ENCODE measurements at regions not wholly inside any gene's neighbourhood (a gene's known extent, or its start where the extent isn't known, plus 50 kb on each side); places are given as distances from the start of the nearest gene placed in this dataset.

DNA sequence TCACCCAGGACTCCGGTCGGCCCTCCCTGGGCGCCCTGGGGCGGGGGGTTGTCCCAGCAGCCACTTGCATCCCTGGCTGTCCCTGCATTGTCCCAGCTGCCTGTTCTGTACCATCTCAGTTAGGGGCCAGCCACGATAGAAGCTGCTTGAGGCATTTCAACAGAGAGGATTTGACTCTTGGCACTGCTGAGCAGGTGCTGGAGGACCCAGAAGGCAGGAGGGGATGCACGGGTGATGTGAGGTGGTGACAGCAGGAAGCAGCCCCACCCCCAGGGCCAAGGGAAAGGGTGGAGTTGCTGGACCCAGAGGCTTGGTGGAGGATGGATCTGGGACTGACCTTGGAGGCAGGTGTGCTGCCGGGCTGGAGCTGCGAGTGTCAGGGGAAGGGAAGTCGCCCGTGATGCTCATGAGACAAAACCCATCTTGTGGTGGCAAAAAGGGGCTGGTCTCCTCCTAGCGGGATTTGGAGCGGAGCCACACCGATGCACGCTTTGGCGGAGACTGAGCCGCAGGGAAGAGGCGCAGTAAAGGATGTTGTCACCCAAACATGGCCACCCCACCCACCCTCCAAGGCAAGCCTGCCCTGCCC lies 188.0 kb upstream of the GSE1 start (continued):
- TF ChIP-seq CENPX (CRISPR knock-in tag; IDR thresholded peaks at IDR 0.05), result no peak

DNA sequence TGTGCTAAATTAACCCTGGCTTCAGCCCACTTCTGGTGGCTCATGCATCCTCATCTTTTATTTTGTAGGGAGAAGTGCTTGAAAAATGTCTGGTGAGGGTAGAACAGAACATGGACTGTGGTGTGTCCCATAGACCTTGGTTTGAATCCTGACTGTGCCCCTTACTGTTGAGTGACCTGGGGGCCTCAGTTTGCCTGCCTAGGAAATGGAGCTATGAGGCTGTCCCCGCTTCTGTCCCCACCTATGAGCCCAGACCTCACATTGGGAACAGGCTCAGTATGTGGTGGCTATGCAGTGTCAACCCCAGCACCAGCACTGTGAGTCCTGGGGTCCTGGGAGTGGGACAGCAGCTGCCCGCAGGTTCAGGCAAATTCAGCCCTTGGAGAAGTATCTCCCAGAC lies 186.3 kb upstream of the GSE1 start:
- Histone ChIP-seq H2AFZ (ENCODE audit: low read length) (no peak overlapping the region), H3K27ac (ENCODE audit: extremely low read length, insufficient read depth, low read length) (no peak overlapping the region), H3K9me3 (ENCODE audit: low read length) (no peaks in the 10 kb centered on the region), H3K9ac (ENCODE audit: insufficient read depth, low read depth, low read length) (no peak overlapping the region), H4K20me1 (ENCODE audit: insufficient read depth, low read length) (peaks cover 21% of the 10 kb centered on the region), H3K4me1 (ENCODE audit: insufficient read depth, low read length) (peaks cover 20% of the 10 kb centered on the region), H3K4me2 (ENCODE audit: low read depth, low read length) (no peak overlapping the region), H3K36me3 (replicated peaks in 1 of 2; ENCODE audit: control insufficient read depth in 1 of 2, insufficient read depth in 2 of 2, low read length in 2 of 2) (no peaks in the 10 kb centered on the region), H3K79me2 (ENCODE audit: insufficient read depth, low read length) (no peaks in the 10 kb centered on the region), H3K4me3 (replicated peaks in 1 of 3; ENCODE audit: insufficient read depth in 1 of 3, low read depth in 2 of 3, low read length in 3 of 3) (no peak overlapping the region), H3K27me3 (ENCODE audit: control insufficient read depth in 1 of 2, insufficient read depth in 2 of 2, low read length in 2 of 2) (peaks cover 14 to 30% of the 10 kb centered on the region in 2 experiments; a peak in 4 of 5 replicates)
- intact Hi-C loops (cut with micrococcal nuclease; ENCODE audit: unreplicated experiment), result no loop called here
- WGBS (ENCODE audit: low lambda C conversion rate), result 86% methylated on average over 1 of the region's 2 CpGs
- no peak for ATAC-seq
- ChIA-PET CTCF (ENCODE audit: low intra/inter-chr PET ratio, low total read pairs) (no interaction called here), POLR2A (no interaction called here)
- in situ Hi-C loops (cut with HindIII; ENCODE audit: extremely low pct_ligation_motif_present, low pct_unique_long_range_greater_than_20kb), result no loop called here
- no peak for FAIRE-seq
- TF ChIP-seq MED13 (CRISPR knock-in tag; IDR thresholded peaks at IDR 0.05), result no peak
- peak; percentile 75 for TF ChIP-seq ZNF629 (CRISPR knock-in tag; conservative IDR thresholded peaks at IDR 0.05)
- BruUV-seq (replicated peaks), result no TSS peak
- no peak for DNase-seq (ENCODE audit: low spot score)

DNA sequence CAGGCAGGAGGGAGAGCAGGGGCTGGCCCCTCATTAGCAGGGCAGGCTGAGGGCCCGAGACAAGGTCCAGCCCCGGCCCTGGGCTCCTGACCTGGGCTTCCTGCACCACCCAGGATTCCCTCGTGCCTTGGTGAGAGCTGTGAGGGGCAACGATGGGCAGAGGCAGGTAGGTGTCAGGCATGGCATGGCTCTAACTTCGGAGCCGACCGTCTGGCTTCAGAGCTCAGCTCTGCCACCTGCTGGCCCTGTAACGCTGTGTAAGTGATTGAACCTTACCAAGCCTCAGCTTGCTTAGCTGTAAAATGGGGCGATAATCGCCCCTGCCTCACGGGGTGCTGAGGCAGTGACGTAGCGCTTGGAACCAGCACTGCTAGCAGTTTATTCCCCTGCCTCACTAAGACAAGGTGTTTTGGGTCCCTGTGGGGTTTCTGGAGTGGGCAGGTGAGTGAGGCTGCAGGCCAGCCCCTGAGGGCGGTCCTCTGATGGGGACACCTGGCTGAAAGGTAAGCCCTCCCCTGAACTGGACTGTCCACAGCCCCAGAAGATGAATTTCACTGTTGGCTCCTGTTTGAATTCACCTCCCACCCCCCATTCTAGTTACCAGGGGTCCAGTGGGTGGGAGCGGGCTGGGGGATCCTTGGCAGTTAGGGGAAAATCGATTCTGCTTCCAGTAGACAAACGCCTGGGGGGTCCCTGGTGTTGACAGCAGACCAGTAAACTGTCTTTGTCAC lies 184.8 kb upstream of the GSE1 start:
- peak; percentile 37 for ATAC-seq
- H3K79me2 ChIP-seq (ENCODE audit: insufficient read depth, low read length), result no peaks in the 10 kb centered on the region
- no peaks in the 10 kb centered on the region for H3K36me3 ChIP-seq (replicated peaks in 1 of 2; ENCODE audit: control insufficient read depth in 1 of 2, insufficient read depth in 2 of 2, low read length in 2 of 2)
- FAIRE-seq, result peak; percentile 30
- H4K20me1 ChIP-seq (ENCODE audit: insufficient read depth, low read length), result peaks cover 11% of the 10 kb centered on the region
- H3K9ac ChIP-seq (ENCODE audit: insufficient read depth, low read depth, low read length), result no peak overlapping the region
- no peak overlapping the region for H3K4me2 ChIP-seq (ENCODE audit: low read depth, low read length)
- no peak overlapping the region for H3K4me3 ChIP-seq (replicated peaks in 1 of 3; ENCODE audit: insufficient read depth in 1 of 3, low read depth in 2 of 3, low read length in 3 of 3)
- POLR2A ChIA-PET, result no interaction called here
- no peak for DNase-seq (ENCODE audit: low spot score)
- no peak overlapping the region for H3K27ac ChIP-seq (ENCODE audit: extremely low read length, insufficient read depth, low read length)
- peaks cover 5% of the 10 kb centered on the region for H3K4me1 ChIP-seq (ENCODE audit: insufficient read depth, low read length)
- CTCF ChIA-PET (ENCODE audit: low intra/inter-chr PET ratio, low total read pairs), result interaction anchor here (0.8 kb wide), 1 partner anchor 182 kb away, joined by 3 read pairs; no protein-coding TSS in a partner anchor
- BruUV-seq (replicated peaks), result no TSS peak
- in situ Hi-C loops (cut with HindIII; ENCODE audit: extremely low pct_ligation_motif_present, low pct_unique_long_range_greater_than_20kb) (no loop called here), intact Hi-C loops (cut with micrococcal nuclease; ENCODE audit: unreplicated experiment) (loop anchor here (1.0 kb wide), 1 partner anchor 43 kb away; no protein-coding TSS in a partner anchor)
- H2AFZ ChIP-seq (ENCODE audit: low read length), result no peak overlapping the region
- peaks cover 14 to 30% of the 10 kb centered on the region in 2 experiments for H3K27me3 ChIP-seq (ENCODE audit: control insufficient read depth in 1 of 2, insufficient read depth in 2 of 2, low read length in 2 of 2)
- no peaks in the 10 kb centered on the region for H3K9me3 ChIP-seq (ENCODE audit: low read length)
- WGBS (ENCODE audit: low lambda C conversion rate), result 38% methylated on average over 9 of the region's 17 CpGs
- TF ChIP-seq ZNF121 (CRISPR knock-in tag; IDR thresholded peaks at IDR 0.05) (no peak), ZNF569 (CRISPR knock-in tag; IDR thresholded peaks at IDR 0.05; ENCODE audit: borderline replicate concordance) (no peak), RXRA (CRISPR knock-in tag; IDR thresholded peaks at IDR 0.05) (0 out of 2 replicates have a peak, but pooled peaks have one; percentile 35), KDM1A (CRISPR knock-in tag; IDR thresholded peaks at IDR 0.05) (peak; percentile 93), KDM6A (CRISPR knock-in tag; IDR thresholded peaks at IDR 0.05; ENCODE audit: low read depth) (no peak), FOXO1 (CRISPR knock-in tag; IDR thresholded peaks at IDR 0.05) (peak; percentile 16; the same call in 1 of the 2 replicates), ADNP (CRISPR knock-in tag; IDR thresholded peaks at IDR 0.05) (peak; percentile 88; the same call in 1 of the 2 replicates)
- TF ChIP-seq, protein P1, sequence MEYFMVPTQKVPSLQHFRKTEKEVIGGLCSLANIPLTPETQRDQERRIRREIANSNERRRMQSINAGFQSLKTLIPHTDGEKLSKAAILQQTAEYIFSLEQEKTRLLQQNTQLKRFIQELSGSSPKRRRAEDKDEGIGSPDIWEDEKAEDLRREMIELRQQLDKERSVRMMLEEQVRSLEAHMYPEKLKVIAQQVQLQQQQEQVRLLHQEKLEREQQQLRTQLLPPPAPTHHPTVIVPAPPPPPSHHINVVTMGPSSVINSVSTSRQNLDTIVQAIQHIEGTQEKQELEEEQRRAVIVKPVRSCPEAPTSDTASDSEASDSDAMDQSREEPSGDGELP (IDR thresholded peaks at IDR 0.05; ENCODE audit: borderline replicate concordance, low read depth), result no peak
- TF ChIP-seq, protein P2, sequence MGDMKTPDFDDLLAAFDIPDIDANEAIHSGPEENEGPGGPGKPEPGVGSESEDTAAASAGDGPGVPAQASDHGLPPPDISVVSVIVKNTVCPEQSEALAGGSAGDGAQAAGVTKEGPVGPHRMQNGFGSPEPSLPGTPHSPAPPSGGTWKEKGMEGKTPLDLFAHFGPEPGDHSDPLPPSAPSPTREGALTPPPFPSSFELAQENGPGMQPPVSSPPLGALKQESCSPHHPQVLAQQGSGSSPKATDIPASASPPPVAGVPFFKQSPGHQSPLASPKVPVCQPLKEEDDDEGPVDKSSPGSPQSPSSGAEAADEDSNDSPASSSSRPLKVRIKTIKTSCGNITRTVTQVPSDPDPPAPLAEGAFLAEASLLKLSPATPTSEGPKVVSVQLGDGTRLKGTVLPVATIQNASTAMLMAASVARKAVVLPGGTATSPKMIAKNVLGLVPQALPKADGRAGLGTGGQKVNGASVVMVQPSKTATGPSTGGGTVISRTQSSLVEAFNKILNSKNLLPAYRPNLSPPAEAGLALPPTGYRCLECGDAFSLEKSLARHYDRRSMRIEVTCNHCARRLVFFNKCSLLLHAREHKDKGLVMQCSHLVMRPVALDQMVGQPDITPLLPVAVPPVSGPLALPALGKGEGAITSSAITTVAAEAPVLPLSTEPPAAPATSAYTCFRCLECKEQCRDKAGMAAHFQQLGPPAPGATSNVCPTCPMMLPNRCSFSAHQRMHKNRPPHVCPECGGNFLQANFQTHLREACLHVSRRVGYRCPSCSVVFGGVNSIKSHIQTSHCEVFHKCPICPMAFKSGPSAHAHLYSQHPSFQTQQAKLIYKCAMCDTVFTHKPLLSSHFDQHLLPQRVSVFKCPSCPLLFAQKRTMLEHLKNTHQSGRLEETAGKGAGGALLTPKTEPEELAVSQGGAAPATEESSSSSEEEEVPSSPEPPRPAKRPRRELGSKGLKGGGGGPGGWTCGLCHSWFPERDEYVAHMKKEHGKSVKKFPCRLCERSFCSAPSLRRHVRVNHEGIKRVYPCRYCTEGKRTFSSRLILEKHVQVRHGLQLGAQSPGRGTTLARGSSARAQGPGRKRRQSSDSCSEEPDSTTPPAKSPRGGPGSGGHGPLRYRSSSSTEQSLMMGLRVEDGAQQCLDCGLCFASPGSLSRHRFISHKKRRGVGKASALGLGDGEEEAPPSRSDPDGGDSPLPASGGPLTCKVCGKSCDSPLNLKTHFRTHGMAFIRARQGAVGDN (CRISPR knock-in tag; IDR thresholded peaks at IDR 0.05), result peak; percentile 19; the same call in 1 of the 2 replicates
